Upper lobe of left lung (tissue), 6 donors: ENCODE measurements at regions not wholly inside any gene's neighbourhood (a gene's known extent, or its start where the extent isn't known, plus 50 kb on each side); places are given as distances from the start of the nearest gene placed in this dataset.
A peak's percentile ranks its signal among the peaks of the same experiment; 100 is the strongest.

ENCODE experiments used
- ATAC-seq, 2 donors: fragments of 200-7000 bp; cut with Tn5 transposase; one replicate each; pipeline ENCODE4 v1.9.1; 2022; ENCODE audit warnings: mild to moderate bottlenecking in 2 of 2, moderate library complexity in 2 of 2; ENCODE audit not compliant: low FRiP score in 2 of 2
- DNase-seq, 2 donors: peaks; one replicate each; pipeline ENCODE4 v3.0.0-alpha.2; 2019 to 2020
- H3K27ac ChIP-seq, 4 donors: fragments of 200-600 bp; sonication (generic); one replicate each; pipeline ENCODE4 v1.5.1; 2016 to 2019
- H3K27me3 ChIP-seq, 4 donors: fragments of 200-600 bp; sonication (generic); one replicate each; pipeline ENCODE4 v1.5.1; 2017 to 2019
- H3K36me3 ChIP-seq, 4 donors: fragments of 200-600 bp; sonication (generic); one replicate each; pipeline ENCODE4 v1.5.1; 2016 to 2019
- H3K4me1 ChIP-seq, 4 donors: fragments of 200-600 bp; sonication (generic); one replicate each; pipeline ENCODE4 v1.5.1; 2018 to 2019
- H3K4me3 ChIP-seq, 4 donors: fragments of 200-600 bp; sonication (generic); one replicate each; pipeline ENCODE4 v1.5.1; 2017 to 2019; ENCODE audit warnings: mild to moderate bottlenecking in 2 of 4, moderate library complexity in 1 of 4
- H3K9me3 ChIP-seq, 4 donors: fragments of 200-600 bp; sonication (generic); one replicate each; pipeline ENCODE4 v1.5.1; 2018 to 2019
- EP300 ChIP-seq, 4 donors: sonication (generic); formaldehyde crosslinking; IDR thresholded peaks; one replicate each; pipeline ENCODE4 v1.5.1; 2017; ENCODE audit warnings: antibody characterized with exemption in 4 of 4, control low read depth in 2 of 4
- POLR2A ChIP-seq, 4 donors: fragments of 450-650 bp; IDR thresholded peaks; one replicate each; pipeline ENCODE4 v1.5.1; 2016 to 2017; ENCODE audit warnings: antibody characterized with exemption in 4 of 4, mild to moderate bottlenecking in 2 of 4
- POLR2AphosphoS5 ChIP-seq, 2 donors: sonication (generic); formaldehyde crosslinking; IDR thresholded peaks; one replicate each; pipeline ENCODE4 v1.5.1; 2017; ENCODE audit warnings: antibody characterized with exemption in 2 of 2
- WGBS, 2 donors: methylation state at CpG; one replicate each; pipeline ENCODE4 v1.1.5; 2017 to 2018; 5-methylcytosine and 5-hydroxymethylcytosine counted together
- TF ChIP-seq, protein P1 (sequence below), 6 experiments: fragments of 450-650 bp in 4 of 6; fragments of 200-600 bp in 2 of 6; sonication (generic) in 2 of 6; IDR thresholded peaks; one replicate each; pipeline ENCODE4 v1.5.1; 2016 to 2019; ENCODE audit warnings: antibody characterized with exemption in 6 of 6
- donor health status: DM: no; HTN: no; CAD: no; lungs with moderate emphysema.
- donor health status: DM: no; HTN: yes; CAD: no; lungs with severe emphysema.

DNA sequence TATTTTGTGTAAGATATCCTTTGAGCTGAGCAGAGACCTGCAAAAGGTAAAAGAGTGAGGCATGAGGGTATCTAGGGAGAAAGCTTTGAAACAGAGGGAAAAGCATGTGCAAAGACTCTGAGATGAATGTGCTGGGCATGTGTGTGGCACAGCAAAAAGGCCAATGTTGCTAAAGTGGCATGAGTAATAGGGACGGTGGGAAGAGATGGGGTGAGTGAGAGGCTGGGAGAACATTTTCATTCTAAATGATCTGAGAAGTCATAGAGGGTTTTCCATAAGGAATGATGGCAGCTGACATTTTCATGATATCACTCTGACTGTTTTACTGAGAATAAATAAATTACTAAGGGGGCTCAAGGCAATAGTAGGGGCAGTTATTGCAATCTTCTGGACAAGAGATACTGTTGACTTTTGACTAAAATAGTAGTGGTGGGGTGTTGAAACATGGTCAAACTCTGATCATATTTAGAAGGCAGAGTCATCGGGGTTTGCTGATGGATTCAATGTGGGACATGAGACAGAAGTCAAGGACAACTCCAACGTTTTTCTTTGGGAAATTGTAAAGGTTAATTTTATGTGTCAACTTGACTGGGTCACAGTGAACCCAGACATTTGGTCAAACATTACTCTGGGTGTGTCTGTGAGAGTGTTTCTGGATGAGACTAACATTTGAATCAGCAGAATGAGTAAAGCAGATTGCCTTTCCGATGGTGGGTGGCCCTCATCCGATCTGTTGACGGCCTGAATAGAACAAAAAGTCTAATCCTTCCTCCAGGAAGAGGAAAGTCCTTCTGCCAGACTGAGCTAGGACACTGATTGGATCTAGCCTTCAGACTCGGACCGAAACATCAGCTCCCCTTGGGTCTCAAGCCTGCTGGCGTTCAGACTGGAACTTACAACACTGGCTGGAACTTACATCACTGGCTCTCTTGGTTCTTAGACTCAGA, 193.9 kb upstream of the PLXNC1 start:
- no peak overlapping the region for H3K4me3 ChIP-seq
- H3K27me3 ChIP-seq: no peaks in the 10 kb centered on the region
- no peaks in the 10 kb centered on the region for H3K9me3 ChIP-seq
- no peak overlapping the region for H3K27ac ChIP-seq
- DNase-seq (no peak), ATAC-seq (peak; percentile 49 to 93)
- no peak for TF ChIP-seq POLR2A (IDR thresholded peaks at IDR 0.05)
- TF ChIP-seq, protein P1, sequence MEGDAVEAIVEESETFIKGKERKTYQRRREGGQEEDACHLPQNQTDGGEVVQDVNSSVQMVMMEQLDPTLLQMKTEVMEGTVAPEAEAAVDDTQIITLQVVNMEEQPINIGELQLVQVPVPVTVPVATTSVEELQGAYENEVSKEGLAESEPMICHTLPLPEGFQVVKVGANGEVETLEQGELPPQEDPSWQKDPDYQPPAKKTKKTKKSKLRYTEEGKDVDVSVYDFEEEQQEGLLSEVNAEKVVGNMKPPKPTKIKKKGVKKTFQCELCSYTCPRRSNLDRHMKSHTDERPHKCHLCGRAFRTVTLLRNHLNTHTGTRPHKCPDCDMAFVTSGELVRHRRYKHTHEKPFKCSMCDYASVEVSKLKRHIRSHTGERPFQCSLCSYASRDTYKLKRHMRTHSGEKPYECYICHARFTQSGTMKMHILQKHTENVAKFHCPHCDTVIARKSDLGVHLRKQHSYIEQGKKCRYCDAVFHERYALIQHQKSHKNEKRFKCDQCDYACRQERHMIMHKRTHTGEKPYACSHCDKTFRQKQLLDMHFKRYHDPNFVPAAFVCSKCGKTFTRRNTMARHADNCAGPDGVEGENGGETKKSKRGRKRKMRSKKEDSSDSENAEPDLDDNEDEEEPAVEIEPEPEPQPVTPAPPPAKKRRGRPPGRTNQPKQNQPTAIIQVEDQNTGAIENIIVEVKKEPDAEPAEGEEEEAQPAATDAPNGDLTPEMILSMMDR (IDR thresholded peaks at IDR 0.05): no peak
- TF ChIP-seq POLR2AphosphoS5 (IDR thresholded peaks at IDR 0.05): no peak
- TF ChIP-seq EP300 (IDR thresholded peaks at IDR 0.05): no peak
- no peaks in the 10 kb centered on the region for H3K36me3 ChIP-seq
- WGBS, 2 donors: 89% methylated on average over 9 of the region's 9 CpGs
- no peaks in the 10 kb centered on the region for H3K4me1 ChIP-seq

DNA sequence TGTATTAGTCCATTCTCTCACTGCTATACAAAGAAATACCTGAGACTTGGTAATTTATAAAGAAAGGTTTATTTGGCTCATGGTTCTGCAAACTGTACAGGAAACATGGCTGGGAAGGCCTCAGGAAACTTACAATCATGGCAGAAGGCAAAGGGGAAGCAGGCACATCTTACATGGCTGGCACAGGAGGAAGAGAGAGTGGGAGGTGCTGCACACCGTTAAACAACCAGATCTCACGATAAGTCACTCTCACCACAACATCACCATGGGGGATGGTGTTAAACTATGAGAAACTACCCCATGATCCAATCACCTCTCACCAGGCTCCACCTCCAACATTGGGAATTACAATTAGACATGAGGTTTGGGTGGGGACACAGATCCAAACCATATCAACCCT, 191.8 kb upstream of the PLXNC1 start:
- Histone ChIP-seq H3K4me1 (no peaks in the 10 kb centered on the region), H3K27ac (no peak overlapping the region), H3K4me3 (no peak overlapping the region), H3K9me3 (no peaks in the 10 kb centered on the region), H3K36me3 (no peaks in the 10 kb centered on the region), H3K27me3 (no peaks in the 10 kb centered on the region)
- 95% methylated on average over 2 of the region's 2 CpGs for WGBS, 2 donors
- ATAC-seq: no peak
- no peak for DNase-seq
- TF ChIP-seq EP300 (IDR thresholded peaks at IDR 0.05): no peak
- TF ChIP-seq POLR2A (IDR thresholded peaks at IDR 0.05): no peak
- no peak for TF ChIP-seq POLR2AphosphoS5 (IDR thresholded peaks at IDR 0.05)
- TF ChIP-seq, protein P1 (IDR thresholded peaks at IDR 0.05): no peak

DNA sequence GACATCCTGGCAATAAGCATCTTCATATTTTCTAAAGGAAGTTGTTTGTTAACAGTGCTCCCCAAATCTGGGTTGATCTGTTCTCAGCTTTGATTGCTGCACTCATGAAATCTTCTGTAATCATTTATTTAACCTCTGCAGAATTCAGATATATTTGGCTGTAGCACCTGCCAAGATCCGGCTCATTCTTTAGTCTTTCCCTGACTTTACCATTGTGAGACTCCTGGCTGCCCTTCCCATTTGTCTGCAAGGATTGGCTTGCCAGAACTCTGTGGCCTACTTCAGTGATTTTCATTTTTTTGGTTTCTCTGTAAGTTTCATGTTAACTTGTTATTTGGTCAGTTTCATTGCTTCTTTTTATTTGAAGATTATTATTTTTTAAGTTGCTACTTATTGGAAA, 191.2 kb upstream of the PLXNC1 start:
- TF ChIP-seq POLR2AphosphoS5 (IDR thresholded peaks at IDR 0.05) (no peak), POLR2A (IDR thresholded peaks at IDR 0.05) (no peak), EP300 (IDR thresholded peaks at IDR 0.05) (no peak)
- TF ChIP-seq, protein P1 (IDR thresholded peaks at IDR 0.05): no peak
- WGBS, 2 donors: 77 to 93% methylated on average over 1 of the region's 1 CpG
- ATAC-seq (no peak), DNase-seq (no peak)
- no peaks in the 10 kb centered on the region for H3K27me3 ChIP-seq
- no peak overlapping the region for H3K4me3 ChIP-seq
- peaks cover 0 to 5% (median 1%) of the 10 kb centered on the region in 4 donors for H3K9me3 ChIP-seq
- H3K36me3 ChIP-seq: no peaks in the 10 kb centered on the region
- no peak overlapping the region for H3K27ac ChIP-seq
- no peaks in the 10 kb centered on the region for H3K4me1 ChIP-seq

- DNase-seq: no peak
- no peak for ATAC-seq
- Histone ChIP-seq H3K27ac (no peak overlapping the region), H3K4me3 (no peak overlapping the region), H3K4me1 (no peaks in the 10 kb centered on the region), H3K9me3 (peaks cover 0 to 5% (median 3%) of the 10 kb centered on the region in 4 donors), H3K27me3 (no peaks in the 10 kb centered on the region), H3K36me3 (no peaks in the 10 kb centered on the region)
- TF ChIP-seq POLR2A (IDR thresholded peaks at IDR 0.05): no peak
- no peak for TF ChIP-seq POLR2AphosphoS5 (IDR thresholded peaks at IDR 0.05)
- TF ChIP-seq EP300 (IDR thresholded peaks at IDR 0.05): no peak
- TF ChIP-seq, protein P1 (IDR thresholded peaks at IDR 0.05): no peak
These were observed 190.5 kb upstream of the PLXNC1 start for GRCh38 chr12:93957870-93958269.

DNA sequence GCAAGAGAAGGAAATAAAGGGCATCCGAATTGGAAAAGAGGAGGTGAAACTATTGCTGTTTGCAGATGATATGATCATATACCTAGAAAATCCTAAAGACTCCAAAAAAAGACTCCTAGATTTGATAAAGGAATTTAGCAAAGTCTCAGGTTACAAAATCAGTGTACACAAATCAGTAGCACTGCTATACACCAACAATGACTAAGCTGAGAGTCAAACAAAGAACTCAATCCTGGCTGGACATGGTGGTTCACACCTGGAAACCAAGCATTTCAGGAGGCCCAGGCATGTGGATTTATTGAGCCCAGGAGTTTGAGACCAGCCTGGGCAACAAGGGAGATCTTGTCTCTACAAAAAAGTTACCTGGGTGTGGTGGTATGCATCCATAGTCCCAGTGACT, 188.7 kb upstream of the PLXNC1 start:
- TF ChIP-seq EP300 (IDR thresholded peaks at IDR 0.05): no peak
- no peak for TF ChIP-seq POLR2AphosphoS5 (IDR thresholded peaks at IDR 0.05)
- TF ChIP-seq, protein P1 (IDR thresholded peaks at IDR 0.05): no peak
- no peak for TF ChIP-seq POLR2A (IDR thresholded peaks at IDR 0.05)
- WGBS, 2 donors: 78 to 81% methylated on average over 1 of the region's 1 CpG
- Histone ChIP-seq H3K9me3 (peaks cover 0 to 5% (median 3%) of the 10 kb centered on the region in 4 donors), H3K4me3 (no peak overlapping the region), H3K27ac (no peak overlapping the region), H3K27me3 (no peaks in the 10 kb centered on the region), H3K36me3 (no peaks in the 10 kb centered on the region), H3K4me1 (no peaks in the 10 kb centered on the region)
- DNase-seq (no peak), ATAC-seq (no peak)
